Endothelial cell of umbilical vein (primary cell): ENCODE measurements at regions not wholly inside any gene's neighbourhood (a gene's known extent, or its start where the extent isn't known, plus 50 kb on each side); places are given as distances from the start of the nearest gene placed in this dataset.

Source experiments
- BruUV-seq: library from RNA; stranded (reverse); fragments of 400-500 nt; replicated peaks from 2 replicates; lab custom pipeline; 2021; lab: Mats Ljungman, UMichigan
- CTCF ChIA-PET: fragments of 300-600, 350-600 bp; sonication (Branson Sonifier 250); formaldehyde crosslinking; loops from one replicate; lab custom pipeline; 2021; ENCODE audit warnings: antibody characterized with exemption, inconsistent platforms; lab: Charles Lee
- POLR2A ChIA-PET: fragments of 300-600, 350-600 bp; sonication (Branson Sonifier 250); formaldehyde crosslinking; loops from one replicate; lab custom pipeline; 2021; ENCODE audit warnings: antibody characterized with exemption, inconsistent platforms; lab: Charles Lee
- DNase-seq: peaks from one replicate; pipeline ENCODE4 v3.0.0-alpha.2; 2011; ENCODE audit warnings: low read depth, low spot score
- FAIRE-seq: peaks from 2 replicates; lab custom pipeline; 2011; peaks lifted over from hg19 to GRCh38; lab: Jason Lieb, UNC
- H2AFZ ChIP-seq: 2 replicates; pipeline ENCODE4 v1.6.0; 2012; ENCODE audit warnings: low read depth, low read length, control low read depth, inconsistent platforms
- H3K27ac ChIP-seq: 2 replicates; pipeline ENCODE4 v1.5.1; 2011; ENCODE audit warnings: low read depth, mild to moderate bottlenecking, control low read depth, low read length, moderate library complexity; ENCODE audit not compliant: insufficient read depth
- H3K27me3 ChIP-seq, 2 experiments: 2 replicates each; pipeline versions ENCODE4 v1.6.0 to v1.6.1; 2011; ENCODE audit warnings: low read length in 2 of 2, mixed read lengths in 1 of 2; ENCODE audit not compliant: control insufficient read depth in 2 of 2, insufficient read depth in 2 of 2
- H3K36me3 ChIP-seq, 2 experiments: 2 replicates in 1 of 2; 3 replicates in 1 of 2; pipeline ENCODE4 v1.5.1; 2011; ENCODE audit warnings: low read length in 2 of 2, mild to moderate bottlenecking in 1 of 2, moderate library complexity in 1 of 2; ENCODE audit not compliant: control insufficient read depth in 2 of 2, insufficient read depth in 2 of 2; ENCODE audit errors: extremely low read depth in 1 of 2
- H3K4me1 ChIP-seq: 3 replicates; pipeline ENCODE4 v1.5.1; 2011; ENCODE audit warnings: mild to moderate bottlenecking, low read length; ENCODE audit not compliant: control insufficient read depth, insufficient read depth; ENCODE audit errors: extremely low read depth
- H3K4me2 ChIP-seq: 2 replicates; pipeline ENCODE4 v1.6.1; 2011; ENCODE audit warnings: low read length, control low read depth, mixed read lengths; ENCODE audit not compliant: insufficient read depth
- H3K4me3 ChIP-seq, 3 experiments: fragments of 200-600 bp in 1 of 3; sonication (generic), shearing (Covaris generic) in 1 of 3; replicated peaks in 1 of 3; 2 replicates each; pipeline ENCODE4 v1.5.1; 2011 to 2016; ENCODE audit warnings: control low read depth in 3 of 3, low read length in 3 of 3, mild to moderate bottlenecking in 2 of 3, inconsistent platforms in 1 of 3, low read depth in 1 of 3, moderate library complexity in 1 of 3; ENCODE audit not compliant: insufficient read depth in 1 of 3
- H3K79me2 ChIP-seq: 2 replicates; pipeline ENCODE4 v1.6.0; 2012; ENCODE audit warnings: low read length, inconsistent platforms; ENCODE audit not compliant: control insufficient read depth, insufficient read depth
- H3K9ac ChIP-seq: replicated peaks from 2 replicates; pipeline ENCODE3; 2011; ENCODE audit warnings: low read length, control low read depth; ENCODE audit not compliant: insufficient read depth; ENCODE audit errors: extremely low read depth
- H3K9me1 ChIP-seq: replicated peaks from 3 replicates; pipeline ENCODE4 v1.6.0; 2011; ENCODE audit warnings: mild to moderate bottlenecking, low read length; ENCODE audit not compliant: control insufficient read depth, insufficient read depth; ENCODE audit errors: extremely low read depth
- H3K9me3 ChIP-seq: replicated peaks from 2 replicates; pipeline ENCODE4 v1.5.1; 2012; ENCODE audit warnings: low read length, inconsistent platforms; ENCODE audit not compliant: control insufficient read depth, insufficient read depth
- H4K20me1 ChIP-seq: replicated peaks from 2 replicates; pipeline ENCODE3; 2011; ENCODE audit warnings: mild to moderate bottlenecking, low read length; ENCODE audit not compliant: control insufficient read depth, insufficient read depth; ENCODE audit errors: extremely low read depth
- EZH2 ChIP-seq: IDR thresholded peaks from 2 replicates; pipeline ENCODE4 v1.6.1; 2012; ENCODE audit warnings: borderline replicate concordance, low read depth, mild to moderate bottlenecking, moderate library complexity, low read length, inconsistent platforms; ENCODE audit not compliant: severe bottlenecking
- FOS ChIP-seq: IDR thresholded peaks from 2 replicates; pipeline ENCODE4 v1.6.1; 2011; ENCODE audit warnings: mild to moderate bottlenecking, low read length, moderate library complexity, borderline replicate concordance; ENCODE audit not compliant: insufficient read depth
- GATA2 ChIP-seq: IDR thresholded peaks from 2 replicates; pipeline ENCODE4 v1.7.0; 2011; ENCODE audit warnings: low read depth, mild to moderate bottlenecking, moderate library complexity, mixed read lengths, low read length; ENCODE audit not compliant: insufficient read length, insufficient read depth
- JUN ChIP-seq: IDR thresholded peaks from 2 replicates; pipeline ENCODE4 v1.6.1; 2011; ENCODE audit warnings: borderline replicate concordance, low read depth; ENCODE audit not compliant: insufficient read length, insufficient read depth
- MAX ChIP-seq: IDR thresholded peaks from 2 replicates; pipeline ENCODE4 v1.6.1; 2011; ENCODE audit not compliant: insufficient read depth, insufficient read length
- MYC ChIP-seq: IDR thresholded peaks from one replicate; pipeline ENCODE4 v1.6.1; 2011; ENCODE audit warnings: mild to moderate bottlenecking, low read depth, low read length
- POLR2A ChIP-seq: IDR thresholded peaks from 2 replicates; pipeline ENCODE4 v1.6.1; 2012; ENCODE audit warnings: low read depth, mild to moderate bottlenecking, control low read depth, low read length
- POLR2AphosphoS5 ChIP-seq: IDR thresholded peaks from 2 replicates; pipeline ENCODE4 v1.6.1; 2012; ENCODE audit warnings: low read depth, mild to moderate bottlenecking, control low read depth, low read length, moderate library complexity; ENCODE audit not compliant: insufficient read depth
- dilution Hi-C: fragments of 300-500 bp; cut with MboI; formaldehyde crosslinking; loops from one replicate; pipeline ENCODE4 v1.15.0; 2019; ENCODE audit warnings: low sequenced_read_pairs; ENCODE audit not compliant: extremely low pct_ligation_motif_present
- intact Hi-C: fragments of 100-400 bp; cut with micrococcal nuclease; formaldehyde crosslinking; loops from one replicate; pipeline ENCODE4 v1.10.0; 2022
- TF ChIP-seq, protein P1 (sequence below), 2 donors: IDR thresholded peaks; 1 replicate in 1 of 2; 2 replicates in 1 of 2; pipeline ENCODE4 v1.5.1; 2011; ENCODE audit warnings: low read length in 2 of 2, mild to moderate bottlenecking in 2 of 2, moderate library complexity in 2 of 2, control low read depth in 1 of 2, inconsistent platforms in 1 of 2, low read depth in 1 of 2; ENCODE audit not compliant: insufficient read depth in 1 of 2; ENCODE audit errors: extremely low read depth in 1 of 2

DNA sequence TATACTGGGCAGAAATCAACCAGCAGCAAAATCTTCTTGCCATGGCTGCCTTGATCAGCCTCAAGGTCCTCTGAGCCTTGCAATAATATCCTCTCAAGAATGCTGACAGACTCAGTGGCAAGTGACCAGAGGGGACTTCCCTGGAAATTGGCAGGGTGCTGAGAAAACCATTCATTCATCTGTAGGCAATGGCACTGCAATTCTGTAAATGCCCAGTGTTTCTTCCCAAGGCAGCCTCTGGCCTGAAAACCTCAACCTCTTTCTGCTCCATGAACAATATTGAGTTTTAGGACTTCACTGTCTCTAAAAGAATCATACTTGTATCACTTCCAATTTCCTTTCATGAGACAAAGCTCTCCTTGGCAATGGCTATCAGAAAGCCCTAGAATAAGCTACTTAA is 754.3 kb upstream of the TENM3 start:
- intact Hi-C loops = no loop called here
- H3K27me3 ChIP-seq = no peaks in the 10 kb centered on the region
- no peaks in the 10 kb centered on the region for H3K9me1 ChIP-seq
- no peaks in the 10 kb centered on the region for H3K4me1 ChIP-seq
- no peaks in the 10 kb centered on the region for H3K36me3 ChIP-seq
- no peak overlapping the region for H3K27ac ChIP-seq
- no peak overlapping the region for H3K9ac ChIP-seq
- H3K9me3 ChIP-seq = peaks cover 3% of the 10 kb centered on the region
- dilution Hi-C loops = no loop called here
- H4K20me1 ChIP-seq = no peaks in the 10 kb centered on the region
- H3K79me2 ChIP-seq = no peaks in the 10 kb centered on the region
- BruUV-seq = no TSS peak
- no peak overlapping the region for H3K4me2 ChIP-seq
- TF ChIP-seq FOS = no peak
- no peak for TF ChIP-seq POLR2A
- TF ChIP-seq POLR2AphosphoS5 = no peak
- TF ChIP-seq EZH2 = no peak
- TF ChIP-seq JUN = no peak
- TF ChIP-seq, protein P1, sequence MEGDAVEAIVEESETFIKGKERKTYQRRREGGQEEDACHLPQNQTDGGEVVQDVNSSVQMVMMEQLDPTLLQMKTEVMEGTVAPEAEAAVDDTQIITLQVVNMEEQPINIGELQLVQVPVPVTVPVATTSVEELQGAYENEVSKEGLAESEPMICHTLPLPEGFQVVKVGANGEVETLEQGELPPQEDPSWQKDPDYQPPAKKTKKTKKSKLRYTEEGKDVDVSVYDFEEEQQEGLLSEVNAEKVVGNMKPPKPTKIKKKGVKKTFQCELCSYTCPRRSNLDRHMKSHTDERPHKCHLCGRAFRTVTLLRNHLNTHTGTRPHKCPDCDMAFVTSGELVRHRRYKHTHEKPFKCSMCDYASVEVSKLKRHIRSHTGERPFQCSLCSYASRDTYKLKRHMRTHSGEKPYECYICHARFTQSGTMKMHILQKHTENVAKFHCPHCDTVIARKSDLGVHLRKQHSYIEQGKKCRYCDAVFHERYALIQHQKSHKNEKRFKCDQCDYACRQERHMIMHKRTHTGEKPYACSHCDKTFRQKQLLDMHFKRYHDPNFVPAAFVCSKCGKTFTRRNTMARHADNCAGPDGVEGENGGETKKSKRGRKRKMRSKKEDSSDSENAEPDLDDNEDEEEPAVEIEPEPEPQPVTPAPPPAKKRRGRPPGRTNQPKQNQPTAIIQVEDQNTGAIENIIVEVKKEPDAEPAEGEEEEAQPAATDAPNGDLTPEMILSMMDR (IDR thresholded peaks at IDR 0.05; ENCODE audit: extremely low read depth in 1 of 2, insufficient read depth in 1 of 2, low read depth in 1 of 2, low read length in 2 of 2) = no peak
- no peak for TF ChIP-seq GATA2
- no peak for TF ChIP-seq MYC
- TF ChIP-seq MAX = no peak
- FAIRE-seq (no peak), DNase-seq (no peak)
- POLR2A ChIA-PET = no interaction called here
- no peak overlapping the region for H2AFZ ChIP-seq
- H3K4me3 ChIP-seq = no peak overlapping the region
- CTCF ChIA-PET = no interaction called here
